Activated CD4-positive, alpha-beta memory T cell treated with anti-CD3 and anti-CD28 coated beads for 36 hours (primary cell): ENCODE measurements at regions not wholly inside any gene's neighbourhood (a gene's known extent, or its start where the extent isn't known, plus 50 kb on each side); places are given as distances from the start of the nearest gene placed in this dataset.

Source experiments
- CTCF ChIA-PET: fragments of 350-600 bp; sonication (Branson Sonifier 250); formaldehyde crosslinking; loops from one replicate; lab custom pipeline; 2021; ENCODE audit warnings: antibody characterized with exemption, inconsistent platforms; lab: Charles Lee
- POLR2A ChIA-PET: fragments of 350-600 bp; sonication (Branson Sonifier 250); formaldehyde crosslinking; loops from one replicate; lab custom pipeline; 2021; ENCODE audit warnings: antibody characterized with exemption; lab: Charles Lee
- DNase-seq: peaks from one replicate; pipeline ENCODE4 v3.0.0-alpha.2; 2020
- H3K27ac Mint-ChIP-seq: one replicate; pipeline ENCODE4 v1.8.0; 2021; ENCODE audit warnings: mixed read lengths
- H3K27me3 Mint-ChIP-seq: one replicate; pipeline ENCODE4 v1.8.0; 2021; ENCODE audit warnings: mixed read lengths
- H3K36me3 Mint-ChIP-seq: one replicate; pipeline ENCODE4 v1.8.0; 2021; ENCODE audit warnings: mixed read lengths
- H3K4me1 Mint-ChIP-seq: one replicate; pipeline ENCODE4 v1.8.0; 2021; ENCODE audit warnings: low read depth, mixed read lengths
- H3K4me3 Mint-ChIP-seq: one replicate; pipeline ENCODE4 v1.8.0; 2021; ENCODE audit warnings: mild to moderate bottlenecking, mixed read lengths
- H3K9me3 Mint-ChIP-seq: one replicate; pipeline ENCODE4 v1.8.0; 2021; ENCODE audit warnings: mixed read lengths
- intact Hi-C: fragments of 100-400 bp; cut with micrococcal nuclease; formaldehyde crosslinking; loops from one replicate; pipeline ENCODE4 v1.15.1; 2023

- no peak for DNase-seq
- peaks cover 24% of the 10 kb centered on the region for H3K9me3 Mint-ChIP-seq
Observed at GRCh38 chr7:67856046-67856445, 859.4 kb downstream of the TYW1 start.

GRCh38 chr7:67857698-67858097 is 861.1 kb downstream of the TYW1 start:
- CTCF ChIA-PET = no interaction called here
- no peak for DNase-seq
- POLR2A ChIA-PET = no interaction called here
- no peaks in the 10 kb centered on the region for H3K4me1 Mint-ChIP-seq
- H3K27ac Mint-ChIP-seq = no peak overlapping the region
- H3K36me3 Mint-ChIP-seq = no peaks in the 10 kb centered on the region
- H3K4me3 Mint-ChIP-seq = no peak overlapping the region
- peaks cover 36% of the 10 kb centered on the region for H3K9me3 Mint-ChIP-seq
- no peaks in the 10 kb centered on the region for H3K27me3 Mint-ChIP-seq
- intact Hi-C loops = no loop called here

More at GRCh38 chr7:67856046-67856445, 859.4 kb downstream of the TYW1 start:
- Mint-ChIP-seq H3K27me3 (no peaks in the 10 kb centered on the region), H3K4me3 (no peak overlapping the region), H3K27ac (no peak overlapping the region), H3K4me1 (no peaks in the 10 kb centered on the region), H3K36me3 (no peaks in the 10 kb centered on the region)
- ChIA-PET CTCF (no interaction called here), POLR2A (no interaction called here)
- intact Hi-C loops = no loop called here

DNA sequence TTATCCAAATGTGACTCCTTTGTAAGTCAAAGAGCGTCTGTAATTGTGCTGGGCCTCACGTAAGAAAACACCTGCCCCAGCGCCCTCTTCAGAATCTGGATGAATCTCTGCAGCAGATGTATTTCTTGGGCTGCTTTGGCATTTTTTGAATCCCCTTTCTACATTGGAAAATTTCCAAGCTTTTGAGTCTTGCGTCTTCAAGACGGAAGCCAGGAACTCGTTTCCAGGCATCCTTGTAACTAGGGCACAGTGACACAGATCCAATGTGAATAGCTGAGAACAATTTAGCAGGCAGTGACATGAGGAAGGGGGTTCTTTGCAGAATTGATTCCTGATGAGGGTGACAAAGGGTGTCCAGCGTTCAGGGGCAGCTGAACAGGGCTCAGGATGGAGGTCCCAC is 862.3 kb downstream of the TYW1 start:
- no peaks in the 10 kb centered on the region for H3K4me1 Mint-ChIP-seq
- DNase-seq = no peak
- no peaks in the 10 kb centered on the region for H3K36me3 Mint-ChIP-seq
- peaks cover 33% of the 10 kb centered on the region for H3K9me3 Mint-ChIP-seq
- no peak overlapping the region for H3K4me3 Mint-ChIP-seq
- intact Hi-C loops = no loop called here
- ChIA-PET POLR2A (no interaction called here), CTCF (no interaction called here)
- no peak overlapping the region for H3K27ac Mint-ChIP-seq
- no peaks in the 10 kb centered on the region for H3K27me3 Mint-ChIP-seq

DNA sequence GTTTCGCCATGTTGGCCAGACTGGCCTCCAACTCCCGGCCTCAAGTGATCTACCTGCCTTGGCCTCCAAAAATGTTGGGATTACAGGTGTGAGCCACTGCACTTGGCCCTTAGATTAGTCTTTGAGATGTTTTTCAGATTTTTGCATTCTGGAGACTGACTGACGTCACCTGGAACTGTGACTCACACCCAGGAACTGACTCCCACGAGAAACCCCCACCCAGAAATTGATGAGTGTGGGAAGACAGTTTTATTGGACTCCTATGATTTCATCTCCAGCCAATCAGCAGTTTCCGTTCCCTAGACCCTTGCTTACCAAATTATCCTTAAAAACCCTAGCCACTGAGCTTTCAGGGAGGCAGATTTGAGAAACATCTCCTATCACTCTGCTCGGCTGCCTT is 867.3 kb downstream of the TYW1 start:
- no peak for DNase-seq
- H3K9me3 Mint-ChIP-seq = peaks cover 33% of the 10 kb centered on the region
- intact Hi-C loops = no loop called here
- ChIA-PET POLR2A (no interaction called here), CTCF (no interaction called here)
- H3K4me3 Mint-ChIP-seq = no peak overlapping the region
- H3K4me1 Mint-ChIP-seq = no peaks in the 10 kb centered on the region
- no peaks in the 10 kb centered on the region for H3K27me3 Mint-ChIP-seq
- no peaks in the 10 kb centered on the region for H3K36me3 Mint-ChIP-seq
- H3K27ac Mint-ChIP-seq = no peak overlapping the region

DNA sequence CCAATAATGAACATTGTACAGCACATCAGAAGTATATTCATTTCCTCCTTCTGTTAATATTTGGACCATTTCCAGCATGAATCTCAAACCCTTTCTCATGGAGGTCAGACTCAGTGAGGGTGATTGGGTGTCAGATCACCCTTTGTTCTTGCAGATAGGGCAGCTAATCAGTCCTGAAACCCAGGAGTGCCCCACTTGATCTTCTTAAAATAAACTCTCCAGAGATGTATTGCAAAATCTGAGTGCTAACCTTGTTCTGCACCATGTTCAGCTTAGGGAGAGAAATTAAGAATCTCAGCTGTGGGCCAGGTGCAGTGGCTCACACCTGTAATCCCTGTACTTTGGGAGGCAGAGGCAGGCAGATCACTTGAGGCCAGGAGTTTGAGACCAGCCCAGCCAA is 869.4 kb downstream of the TYW1 start:
- no peak overlapping the region for H3K27ac Mint-ChIP-seq
- H3K27me3 Mint-ChIP-seq = no peaks in the 10 kb centered on the region
- DNase-seq = no peak
- ChIA-PET POLR2A (no interaction called here), CTCF (no interaction called here)
- no peaks in the 10 kb centered on the region for H3K36me3 Mint-ChIP-seq
- H3K4me3 Mint-ChIP-seq = no peak overlapping the region
- peaks cover 36% of the 10 kb centered on the region for H3K9me3 Mint-ChIP-seq
- H3K4me1 Mint-ChIP-seq = no peaks in the 10 kb centered on the region
- intact Hi-C loops = no loop called here

- Mint-ChIP-seq H3K27ac (no peak overlapping the region), H3K9me3 (peaks cover 36% of the 10 kb centered on the region), H3K36me3 (no peaks in the 10 kb centered on the region), H3K4me1 (no peaks in the 10 kb centered on the region), H3K27me3 (no peaks in the 10 kb centered on the region), H3K4me3 (no peak overlapping the region)
- ChIA-PET POLR2A (no interaction called here), CTCF (no interaction called here)
- intact Hi-C loops = no loop called here
- no peak for DNase-seq
Observed at GRCh38 chr7:67866812-67867211, 870.2 kb downstream of the TYW1 start.

- H3K27ac Mint-ChIP-seq = no peak overlapping the region
- no peak for DNase-seq
- intact Hi-C loops = no loop called here
- CTCF ChIA-PET = no interaction called here
- H3K36me3 Mint-ChIP-seq = no peaks in the 10 kb centered on the region
- POLR2A ChIA-PET = no interaction called here
- H3K9me3 Mint-ChIP-seq = peaks cover 25% of the 10 kb centered on the region
- H3K4me1 Mint-ChIP-seq = no peaks in the 10 kb centered on the region
- no peaks in the 10 kb centered on the region for H3K27me3 Mint-ChIP-seq
- no peak overlapping the region for H3K4me3 Mint-ChIP-seq
Observed at GRCh38 chr7:67870396-67870795, 873.8 kb downstream of the TYW1 start.

GRCh38 chr7:67875558-67875957 is 878.9 kb downstream of the TYW1 start:
- CTCF ChIA-PET = no interaction called here
- POLR2A ChIA-PET = no interaction called here
- no peaks in the 10 kb centered on the region for H3K36me3 Mint-ChIP-seq
- H3K27me3 Mint-ChIP-seq = no peaks in the 10 kb centered on the region
- DNase-seq = no peak
- peaks cover 25% of the 10 kb centered on the region for H3K9me3 Mint-ChIP-seq
- no peaks in the 10 kb centered on the region for H3K4me1 Mint-ChIP-seq
- intact Hi-C loops = no loop called here
- H3K27ac Mint-ChIP-seq = no peak overlapping the region
- H3K4me3 Mint-ChIP-seq = no peak overlapping the region

GRCh38 chr7:67878808-67879207 is 882.2 kb downstream of the TYW1 start:
- Mint-ChIP-seq H3K4me1 (no peaks in the 10 kb centered on the region), H3K27me3 (no peaks in the 10 kb centered on the region), H3K4me3 (no peak overlapping the region), H3K27ac (no peak overlapping the region), H3K36me3 (no peaks in the 10 kb centered on the region), H3K9me3 (peaks cover 21% of the 10 kb centered on the region)
- intact Hi-C loops = no loop called here
- ChIA-PET POLR2A (no interaction called here), CTCF (no interaction called here)
- DNase-seq = no peak

- H3K36me3 Mint-ChIP-seq = no peaks in the 10 kb centered on the region
- POLR2A ChIA-PET = no interaction called here
- no peak overlapping the region for H3K27ac Mint-ChIP-seq
- DNase-seq = no peak
- H3K4me1 Mint-ChIP-seq = no peaks in the 10 kb centered on the region
- peaks cover 25% of the 10 kb centered on the region for H3K9me3 Mint-ChIP-seq
- CTCF ChIA-PET = no interaction called here
- no peak overlapping the region for H3K4me3 Mint-ChIP-seq
- H3K27me3 Mint-ChIP-seq = no peaks in the 10 kb centered on the region
- intact Hi-C loops = no loop called here
Observed at GRCh38 chr7:67882843-67883242, 886.2 kb downstream of the TYW1 start.

- no peak overlapping the region for H3K27ac Mint-ChIP-seq
- POLR2A ChIA-PET = no interaction called here
- H3K4me3 Mint-ChIP-seq = no peak overlapping the region
- H3K4me1 Mint-ChIP-seq = no peaks in the 10 kb centered on the region
- no peaks in the 10 kb centered on the region for H3K27me3 Mint-ChIP-seq
- H3K36me3 Mint-ChIP-seq = no peaks in the 10 kb centered on the region
- peaks cover 21% of the 10 kb centered on the region for H3K9me3 Mint-ChIP-seq
- CTCF ChIA-PET = no interaction called here
- intact Hi-C loops = no loop called here
- DNase-seq = no peak
Observed at GRCh38 chr7:67890316-67890715, 893.7 kb downstream of the TYW1 start.

DNA sequence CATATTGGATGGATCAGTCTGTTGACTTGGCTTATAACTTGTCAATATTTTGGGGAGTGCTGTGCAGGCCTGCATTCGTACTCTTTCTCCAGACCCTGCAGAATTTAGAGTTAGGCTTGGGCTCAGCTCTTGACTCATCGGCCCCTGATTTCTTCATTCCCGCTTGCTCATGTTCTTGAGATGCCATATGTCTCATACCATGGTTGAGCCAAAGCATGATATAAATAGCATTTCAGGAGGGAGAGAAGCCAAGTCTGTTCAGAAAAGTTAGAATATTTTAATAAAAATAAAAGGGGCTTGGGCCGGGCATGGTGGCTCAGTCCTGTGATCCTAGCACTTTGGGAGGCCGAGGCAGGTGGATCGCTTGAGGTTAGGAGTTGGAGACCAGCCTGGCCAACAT is 898.1 kb downstream of the TYW1 start:
- CTCF ChIA-PET = no interaction called here
- POLR2A ChIA-PET = no interaction called here
- intact Hi-C loops = no loop called here
- no peaks in the 10 kb centered on the region for H3K4me1 Mint-ChIP-seq
- H3K4me3 Mint-ChIP-seq = no peak overlapping the region
- H3K36me3 Mint-ChIP-seq = no peaks in the 10 kb centered on the region
- DNase-seq = no peak
- peaks cover 15% of the 10 kb centered on the region for H3K9me3 Mint-ChIP-seq
- no peak overlapping the region for H3K27ac Mint-ChIP-seq
- H3K27me3 Mint-ChIP-seq = no peaks in the 10 kb centered on the region

- Mint-ChIP-seq H3K36me3 (no peaks in the 10 kb centered on the region), H3K27me3 (no peaks in the 10 kb centered on the region), H3K27ac (no peak overlapping the region), H3K9me3 (peaks cover 16% of the 10 kb centered on the region), H3K4me1 (no peaks in the 10 kb centered on the region), H3K4me3 (no peak overlapping the region)
- POLR2A ChIA-PET = no interaction called here
- intact Hi-C loops = no loop called here
- DNase-seq = no peak
- CTCF ChIA-PET = no interaction called here
Observed at GRCh38 chr7:67896721-67897120, 900.1 kb downstream of the TYW1 start.

DNA sequence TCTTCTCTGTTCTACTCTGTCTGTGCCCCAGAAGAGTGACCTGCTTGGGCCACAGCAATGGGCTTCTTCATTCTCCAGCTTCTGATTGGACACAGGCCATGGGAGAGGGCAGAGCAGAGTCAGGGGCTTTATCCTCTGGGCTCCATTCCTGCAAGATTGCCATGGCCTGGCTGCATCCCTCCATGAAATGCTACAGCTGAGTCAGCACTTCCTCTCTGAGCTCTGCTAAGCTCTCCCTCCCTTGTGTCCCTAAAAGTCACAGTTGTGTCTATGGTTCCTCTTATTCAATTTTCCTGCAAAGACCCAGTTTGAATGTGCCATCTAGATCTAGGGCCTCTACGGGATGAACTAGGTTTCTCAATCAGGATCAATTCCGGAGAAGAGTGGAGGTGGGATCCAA is 903.8 kb downstream of the TYW1 start:
- CTCF ChIA-PET = no interaction called here
- intact Hi-C loops = no loop called here
- Mint-ChIP-seq H3K27ac (no peak overlapping the region), H3K4me1 (no peaks in the 10 kb centered on the region), H3K36me3 (no peaks in the 10 kb centered on the region), H3K27me3 (no peaks in the 10 kb centered on the region), H3K9me3 (peaks cover 23% of the 10 kb centered on the region), H3K4me3 (no peak overlapping the region)
- no peak for DNase-seq
- POLR2A ChIA-PET = no interaction called here
